SK-N-SH treated with all-trans-retinoic acid at 6 μM for 48 hours (cell line): ENCODE measurements at regions not wholly inside any gene's neighbourhood (a gene's known extent, or its start where the extent isn't known, plus 50 kb on each side); places are given as distances from the start of the nearest gene placed in this dataset.

Experiments
- ARNTL ChIP-seq: fragments of 450-650 bp; formaldehyde crosslinking; IDR thresholded peaks from 2 replicates; pipeline ENCODE4 v1.5.0; 2020; ENCODE audit warnings: low read depth, mild to moderate bottlenecking, moderate library complexity, borderline replicate concordance
- CREB5 ChIP-seq: fragments of 250-450 bp; sonication (Bioruptor Pico); IDR thresholded peaks from 2 replicates; pipeline ENCODE4 v1.5.1; 2020; ENCODE audit warnings: low read depth, mild to moderate bottlenecking, moderate library complexity
- RARB ChIP-seq: fragments of 250-450 bp; sonication (Bioruptor Pico); IDR thresholded peaks from 2 replicates; pipeline ENCODE4 v1.8.0; 2021; ENCODE audit warnings: mild to moderate bottlenecking, moderate library complexity
- TOX ChIP-seq: fragments of 250-450 bp; sonication (Bioruptor Pico); IDR thresholded peaks from 2 replicates; pipeline ENCODE4 v1.8.0; 2021; ENCODE audit warnings: mild to moderate bottlenecking, moderate library complexity, borderline replicate concordance

- TF ChIP-seq RARB (CRISPR knock-in tag) (no peak), TOX (CRISPR knock-in tag) (no peak), CREB5 (CRISPR knock-in tag) (no peak), ARNTL (CRISPR knock-in tag) (no peak)
Measured at GRCh38 chr5:74094096-74094781, 468.2 kb downstream of the ARHGEF28 start.
